22Rv1 (cell line): ENCODE measurements at regions not wholly inside any gene's neighbourhood (a gene's known extent, or its start where the extent isn't known, plus 50 kb on each side); places are given as distances from the start of the nearest gene placed in this dataset.

Source experiments
- CTCF ChIP-seq: fragments of 450-650 bp; IDR thresholded peaks from 2 replicates; pipeline ENCODE4 v1.5.1; 2017; ENCODE audit warnings: mild to moderate bottlenecking
- ZFX ChIP-seq: fragments of 450-650 bp; IDR thresholded peaks from 2 replicates; pipeline ENCODE4 v1.6.1; 2017; ENCODE audit warnings: antibody characterized with exemption, borderline replicate concordance

- no peak for TF ChIP-seq CTCF
- no peak for TF ChIP-seq ZFX
Observed at GRCh38 chr13:95447814-95448213, 104.7 kb upstream of the CLDN10 start.
